ENCODE measurements at regions not wholly inside any gene's neighbourhood (a gene's known extent, or its start where the extent isn't known, plus 50 kb on each side); places are given as distances from the start of the nearest gene placed in this dataset.
"Not testable (repeated sequence)": the region's sequence is repeated elsewhere in the genome, so short reads cannot be mapped to it uniquely, and the experiment has no call there.

DNA sequence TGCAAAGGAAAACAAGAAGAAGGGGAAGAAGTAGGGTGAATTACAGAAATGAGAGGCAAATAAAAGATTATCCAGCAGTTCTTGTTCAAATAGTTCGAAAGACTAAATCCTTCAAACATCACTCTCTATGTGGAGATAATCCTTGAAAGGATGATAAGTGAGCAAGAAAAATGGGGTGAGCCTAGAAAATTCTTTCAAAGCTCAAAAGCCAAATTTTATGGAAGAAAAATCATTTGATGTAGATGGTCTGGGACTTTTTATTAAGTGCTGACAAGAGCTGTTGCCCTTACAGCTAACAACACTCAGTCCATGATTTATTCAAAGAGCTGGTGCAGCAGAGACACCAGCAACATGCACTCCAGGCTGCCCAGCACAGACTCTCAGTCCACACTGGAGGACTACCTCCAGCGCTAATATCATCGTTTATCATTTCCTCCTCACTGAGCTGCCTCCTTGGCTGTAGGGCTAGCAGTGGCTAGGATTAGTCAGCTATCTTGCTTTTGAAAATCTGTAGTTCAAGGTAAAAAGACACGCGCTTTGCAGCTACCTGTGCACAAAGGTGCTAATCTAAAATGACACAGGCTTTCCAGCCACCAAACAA is 264.8 kb upstream of the KIF2A start:
- DNase-seq (ENCODE audit: low read depth): no peak

DNA sequence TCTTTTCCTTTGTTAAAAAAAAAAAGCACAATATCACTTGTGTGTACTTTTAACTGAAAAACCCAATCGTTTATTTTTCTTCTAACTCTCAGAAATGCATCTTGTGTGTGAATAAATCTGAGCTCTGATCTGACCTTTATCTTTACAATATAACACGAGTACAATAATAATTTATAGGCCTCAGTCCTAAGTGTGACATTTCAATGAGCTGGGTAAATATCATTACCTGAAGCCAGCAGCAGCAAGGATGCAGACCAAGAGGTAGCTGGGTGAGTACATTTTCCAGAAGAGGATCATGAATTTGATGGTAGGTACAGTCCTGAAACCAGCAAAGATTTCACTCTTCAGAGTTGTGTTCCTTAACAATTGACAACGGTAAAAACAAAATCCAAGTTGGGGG is 264.0 kb upstream of the KIF2A start:
- DNase-seq (ENCODE audit: low read depth): no peak

DNA sequence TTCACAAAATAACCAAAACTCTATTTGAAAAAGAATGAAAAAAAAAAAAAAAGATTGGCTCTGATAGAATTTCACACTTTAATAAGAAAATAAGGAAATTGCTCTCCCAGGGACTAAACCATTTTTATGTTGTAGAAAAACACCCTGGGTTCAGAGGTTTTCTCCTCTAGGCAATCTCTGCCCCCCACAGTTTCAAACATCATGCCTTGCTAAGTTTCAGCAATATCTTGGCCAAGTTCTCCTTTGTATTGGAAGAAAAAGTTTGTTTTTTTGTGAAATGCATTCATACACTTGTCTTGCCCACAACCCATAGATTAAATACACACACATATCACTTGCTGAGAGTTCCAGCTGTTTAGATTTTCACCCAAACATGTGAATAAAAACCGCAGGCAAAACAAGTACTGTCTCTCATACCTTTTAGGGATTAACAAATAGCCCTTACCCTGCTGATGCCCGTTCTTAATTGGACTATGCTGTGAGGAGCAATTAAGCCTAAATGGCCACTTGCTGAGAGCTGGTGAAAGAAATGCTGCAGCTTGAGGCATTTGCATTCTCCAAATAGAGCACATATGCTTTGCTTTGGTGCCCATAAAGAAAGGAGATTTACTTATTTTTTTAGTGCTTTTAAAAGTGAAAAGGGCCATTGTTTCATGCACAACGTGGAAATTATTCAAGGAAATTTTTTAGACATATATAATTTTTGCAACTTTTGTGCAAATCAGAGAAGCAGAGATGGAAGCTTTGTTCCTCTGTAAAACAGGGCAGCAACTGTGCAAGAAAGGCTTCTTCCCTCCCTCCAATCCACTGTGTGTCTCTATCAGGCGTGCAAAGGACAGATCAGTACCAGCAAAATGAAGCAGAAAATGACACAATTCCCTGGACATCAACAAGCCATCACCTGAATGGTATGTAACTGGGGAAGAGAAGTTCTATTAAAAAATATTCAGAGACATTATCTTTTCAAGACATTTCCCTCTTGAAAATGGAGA is 262.4 kb upstream of the KIF2A start:
- no peak for DNase-seq (ENCODE audit: low read depth)

DNA sequence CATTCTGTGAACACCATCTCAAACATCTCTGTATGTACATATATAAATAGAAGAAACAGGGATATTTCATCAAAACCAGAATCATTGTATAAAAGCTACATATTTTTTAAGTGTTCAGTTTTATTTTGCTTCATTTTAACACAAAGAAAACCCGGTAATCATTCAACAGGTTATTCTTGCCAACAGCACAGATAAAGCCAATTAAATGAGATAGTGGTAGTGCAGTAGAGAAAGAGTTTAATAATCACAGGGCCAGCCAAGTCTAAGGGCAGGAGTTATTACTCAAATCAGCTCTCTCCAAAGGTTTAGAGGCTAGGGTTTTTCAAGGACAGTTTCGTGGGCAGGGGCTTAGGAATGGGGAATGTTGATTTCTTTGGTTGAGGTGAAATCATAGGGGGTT is 261.0 kb upstream of the KIF2A start:
- no peak for DNase-seq (ENCODE audit: low read depth)

DNA sequence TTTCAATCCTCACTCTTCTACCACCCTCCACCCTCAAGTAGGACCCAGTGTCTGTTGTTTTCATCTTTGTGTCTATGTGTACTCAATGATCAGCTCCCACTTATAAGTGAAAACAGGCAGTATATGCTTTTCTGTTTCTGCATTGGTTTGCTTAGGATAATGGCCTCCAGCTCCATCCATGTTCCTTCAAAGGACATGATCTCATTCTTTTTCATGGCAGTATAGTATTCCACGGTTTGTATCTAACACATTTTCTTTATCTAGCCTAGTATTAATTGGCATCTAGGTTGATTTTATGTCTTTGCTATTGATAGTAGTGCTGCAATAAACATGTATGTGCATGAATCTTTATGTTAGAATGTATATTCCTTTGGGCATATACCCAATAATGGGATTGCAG is 259.8 kb upstream of the KIF2A start:
- DNase-seq (ENCODE audit: low read depth): no peak

DNA sequence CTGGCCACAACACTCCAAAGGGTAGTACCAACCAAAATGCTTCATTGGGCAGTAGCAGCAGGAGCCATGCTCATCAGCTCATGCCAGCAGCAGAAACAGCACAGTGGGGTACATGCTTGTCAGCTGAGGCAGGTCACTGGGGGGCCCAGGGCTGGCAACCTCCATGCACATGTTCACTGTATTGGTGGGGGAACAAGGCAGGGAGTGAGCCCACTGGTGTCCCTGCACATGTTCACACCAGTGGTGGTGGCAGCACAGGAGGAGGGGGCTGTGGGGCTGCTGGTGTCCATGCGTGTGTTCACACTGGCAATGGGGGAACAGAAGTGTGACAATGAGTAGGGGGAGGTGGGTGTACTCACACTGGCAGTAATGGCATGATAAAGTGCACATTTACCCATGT is 254.3 kb upstream of the KIF2A start:
- no peak for DNase-seq (ENCODE audit: low read depth)

DNA sequence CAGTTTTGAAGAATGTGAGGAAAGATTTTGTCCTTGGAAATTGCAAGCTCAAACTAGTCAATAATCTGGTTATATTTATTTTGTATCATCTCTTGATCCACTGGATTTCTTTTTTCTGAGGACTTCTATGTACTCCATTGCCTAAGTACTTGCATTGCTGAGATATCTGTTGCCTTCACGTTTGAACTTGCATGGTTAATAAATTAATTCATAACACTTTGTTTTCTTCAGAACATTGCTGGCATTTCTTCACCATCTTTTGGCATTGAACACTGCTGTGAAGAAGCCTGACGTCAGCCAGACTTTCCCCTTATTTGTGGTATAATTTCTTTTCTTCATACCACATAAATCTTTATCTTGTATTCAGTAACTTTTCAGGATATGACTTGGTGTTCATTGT is 246.0 kb upstream of the KIF2A start:
- no peak for DNase-seq (ENCODE audit: low read depth)

DNA sequence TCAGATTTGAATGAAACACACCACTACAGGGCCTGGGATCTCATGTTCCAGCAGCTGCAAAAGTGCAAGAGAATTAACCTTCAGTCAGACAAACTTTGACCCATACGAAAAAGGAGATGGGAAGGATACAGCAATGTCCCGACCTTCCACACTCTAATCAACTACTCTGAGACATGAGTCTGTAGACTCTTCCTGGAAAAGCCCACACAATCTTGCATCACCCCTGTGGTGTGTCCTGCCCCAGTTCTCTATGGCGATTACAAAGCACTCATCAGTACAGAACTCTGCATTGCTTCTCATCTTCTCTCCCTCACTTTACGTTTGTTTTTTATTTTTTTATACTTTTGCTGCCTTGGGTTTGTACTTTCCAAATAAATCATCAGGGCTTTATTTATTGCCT is 241.0 kb upstream of the KIF2A start:
- DNase-seq (ENCODE audit: low read depth): no peak

DNA sequence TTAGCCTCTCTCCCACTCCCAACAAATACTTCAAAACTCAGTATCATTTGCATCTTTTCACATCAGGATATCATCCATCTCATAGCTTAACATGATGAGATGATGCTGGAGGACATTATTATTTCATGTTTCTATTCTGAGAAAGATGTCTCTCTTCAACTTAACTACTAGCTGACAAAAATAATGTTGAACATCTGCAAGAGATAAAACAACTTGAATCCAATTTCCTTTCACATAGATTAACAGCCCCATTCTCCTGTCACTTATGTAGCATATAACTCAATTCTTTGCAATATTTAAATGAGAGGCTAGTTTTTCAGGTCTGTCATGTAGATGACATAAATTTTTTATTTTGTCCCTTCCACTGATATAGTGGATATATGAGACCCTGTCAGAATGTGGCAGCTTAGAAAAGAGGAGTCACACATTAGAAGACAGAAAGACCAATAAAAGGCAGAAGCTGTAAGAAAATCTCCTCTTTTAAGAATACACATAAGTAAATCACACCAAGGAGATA is 239.2 kb upstream of the KIF2A start:
- no peak for DNase-seq (ENCODE audit: low read depth)

DNA sequence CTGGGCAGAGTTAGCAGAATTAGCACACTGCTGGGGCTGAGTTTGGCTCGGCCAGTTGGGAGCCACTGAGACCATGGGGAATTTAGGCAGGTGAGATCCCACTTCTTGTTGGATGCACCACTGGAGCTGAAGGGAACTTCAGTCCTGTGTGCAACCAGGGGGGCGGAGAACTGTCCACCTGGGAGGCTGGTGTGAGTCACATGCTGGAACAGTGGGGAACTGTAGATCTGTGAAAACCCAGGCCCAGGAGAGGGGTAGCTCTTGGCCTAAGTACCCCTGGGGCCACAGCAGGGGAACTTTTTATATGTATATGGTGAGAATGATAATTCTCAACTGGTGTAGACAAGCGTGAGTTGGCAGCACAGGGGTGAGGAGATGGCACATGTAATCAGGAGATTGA is 237.5 kb upstream of the KIF2A start:
- no peak for DNase-seq (ENCODE audit: low read depth)

DNA sequence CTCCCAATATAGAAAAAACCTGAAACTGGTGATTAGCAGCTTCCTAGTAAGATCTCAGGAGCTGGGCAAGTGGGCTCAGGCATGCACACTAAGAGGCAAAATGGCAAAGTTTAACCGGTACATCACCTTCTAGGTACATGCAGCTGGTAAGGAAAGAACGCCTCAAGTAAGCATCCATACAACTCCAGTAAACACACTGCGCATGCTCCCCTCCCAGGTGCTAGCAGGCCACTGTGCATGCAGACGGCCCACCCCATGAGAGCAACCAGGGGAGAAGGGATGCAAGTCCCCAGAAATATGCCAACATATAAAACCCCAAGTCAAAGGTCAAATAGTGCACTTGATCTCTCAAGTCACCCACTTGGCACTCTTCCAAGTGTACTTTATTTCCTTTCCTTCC is 228.6 kb upstream of the KIF2A start:
- DNase-seq (ENCODE audit: low read depth): no peak

DNA sequence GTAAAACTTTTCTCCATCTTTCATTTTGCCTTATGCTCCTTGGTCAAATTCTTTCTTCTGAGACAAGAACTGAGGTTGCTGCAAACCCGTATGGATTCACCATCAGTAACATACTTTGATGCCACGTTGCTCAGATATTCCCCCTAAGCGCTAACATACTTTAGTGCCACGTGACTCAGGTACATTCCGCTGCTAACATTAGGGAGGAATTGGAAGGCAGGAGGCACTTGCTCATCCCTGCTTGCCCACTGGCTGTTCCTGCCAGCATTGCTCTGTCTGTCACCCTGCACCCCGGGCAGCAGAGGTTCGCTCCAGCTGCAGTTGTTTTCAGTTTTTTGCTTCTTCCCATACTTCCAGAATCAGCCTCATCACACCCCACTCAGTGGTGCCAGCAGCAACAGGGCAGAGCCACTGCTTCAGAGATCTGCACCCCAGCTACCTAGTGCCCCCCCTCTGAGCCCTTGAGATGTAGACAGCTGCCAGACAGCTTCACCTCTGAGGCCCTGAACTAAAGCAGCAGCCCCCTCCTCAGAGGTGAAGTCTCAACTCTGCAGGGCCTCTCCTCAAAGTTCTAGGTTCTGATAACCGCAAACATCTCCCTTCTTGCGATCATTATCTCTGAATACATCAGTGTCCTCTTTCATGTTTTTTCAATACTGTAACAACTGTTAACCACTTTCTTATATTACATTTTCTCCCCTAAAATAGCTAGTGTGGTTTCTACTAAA is 228.0 kb upstream of the KIF2A start:
- DNase-seq (ENCODE audit: low read depth): no peak

DNA sequence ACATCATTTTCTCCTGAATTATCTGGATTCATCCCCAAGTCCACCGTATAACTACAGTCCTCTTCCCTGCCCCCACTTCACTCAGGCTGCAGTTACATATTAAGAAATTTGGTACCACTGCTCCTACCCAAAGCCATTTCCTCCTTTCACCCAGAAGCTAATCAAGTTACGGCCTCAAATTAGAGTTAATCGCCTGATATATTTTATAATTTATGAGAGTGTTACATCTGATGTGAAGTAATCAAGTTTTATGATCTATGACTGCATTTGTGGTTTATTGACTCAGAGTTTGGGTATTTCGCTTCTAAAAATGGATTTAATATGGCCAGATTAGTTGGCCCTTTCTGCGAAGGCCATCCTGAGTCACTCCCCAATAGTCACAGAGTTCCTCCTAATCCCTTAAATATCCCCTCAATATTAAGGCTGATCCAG is 223.6 kb upstream of the KIF2A start:
- peak; percentile 72 for DNase-seq (ENCODE audit: low read depth)

DNA sequence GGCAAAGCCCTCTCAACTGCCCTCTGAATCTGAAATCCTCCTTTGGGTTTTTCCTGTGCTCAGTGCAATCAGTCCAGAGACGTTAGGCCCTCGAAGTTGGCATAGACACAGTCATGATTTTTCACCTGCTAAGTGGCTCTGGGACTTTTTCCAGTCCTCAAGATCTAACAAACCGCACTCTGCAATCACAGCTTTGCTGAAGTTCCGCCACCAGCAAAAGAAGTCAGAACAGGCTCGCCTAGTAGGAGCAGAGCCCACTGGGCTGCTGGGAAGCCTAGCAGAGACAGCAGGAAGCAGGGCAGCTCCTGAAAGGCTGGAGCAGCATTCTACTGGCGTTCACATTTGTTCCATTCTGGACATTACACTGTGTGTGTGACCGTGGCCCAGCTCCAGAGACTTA is 222.8 kb upstream of the KIF2A start:
- no peak for DNase-seq (ENCODE audit: low read depth)

DNA sequence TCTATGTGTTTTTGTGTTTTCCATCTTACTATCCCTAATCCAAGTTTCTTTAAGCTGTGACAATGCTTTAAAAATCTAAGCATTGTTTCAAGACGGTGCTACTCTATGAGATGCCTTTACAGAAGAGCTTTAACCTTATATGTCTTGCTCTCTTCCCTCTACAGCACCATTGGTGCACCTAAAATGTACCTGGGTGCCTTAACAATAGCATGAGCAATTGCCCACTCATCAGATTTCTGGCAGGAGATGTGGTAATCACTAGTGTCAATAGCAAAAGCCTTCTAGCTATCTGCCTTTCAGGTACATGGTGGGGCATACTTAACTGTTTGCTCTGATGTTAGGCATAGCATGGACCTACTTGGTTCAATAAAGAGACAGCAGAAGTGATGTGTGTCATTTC is 222.3 kb upstream of the KIF2A start:
- no peak for DNase-seq (ENCODE audit: low read depth)

DNA sequence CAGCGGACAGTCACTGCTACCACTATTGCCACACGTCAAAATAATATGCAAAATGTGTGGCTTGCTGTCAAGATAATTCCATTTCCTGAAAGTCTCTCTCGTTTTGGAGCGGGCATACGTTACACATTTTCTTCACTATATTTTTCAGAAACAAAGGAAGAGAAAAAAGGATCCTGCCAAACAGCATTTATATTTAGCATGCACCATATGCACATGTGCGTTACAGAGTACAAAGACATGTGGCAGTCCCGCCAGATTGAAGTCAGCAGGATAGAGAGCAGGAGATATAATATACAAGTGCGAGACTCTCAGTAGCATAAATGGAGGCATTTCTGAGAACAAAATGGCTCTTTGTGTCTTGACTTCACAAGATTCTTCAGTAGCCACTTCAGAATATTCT is 221.6 kb upstream of the KIF2A start:
- DNase-seq (ENCODE audit: low read depth): no peak

DNA sequence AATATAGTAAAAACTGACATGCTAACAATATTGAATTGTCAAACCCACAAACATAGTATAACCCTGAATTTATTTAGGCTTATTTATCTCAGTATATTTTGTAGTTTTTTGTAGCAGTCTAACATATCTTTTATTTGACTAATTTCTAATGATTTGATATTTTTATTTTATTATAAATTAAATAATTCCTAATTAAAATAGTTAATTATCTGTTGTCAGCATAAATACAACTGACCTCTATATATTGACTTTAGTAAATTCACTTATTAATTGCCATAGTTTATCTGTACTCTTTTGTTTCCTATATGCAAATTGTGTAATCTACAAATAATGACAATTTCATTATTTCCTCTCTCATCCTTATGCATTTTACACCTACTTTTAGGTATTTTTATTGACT is 215.1 kb upstream of the KIF2A start:
- no peak for DNase-seq (ENCODE audit: low read depth)

DNA sequence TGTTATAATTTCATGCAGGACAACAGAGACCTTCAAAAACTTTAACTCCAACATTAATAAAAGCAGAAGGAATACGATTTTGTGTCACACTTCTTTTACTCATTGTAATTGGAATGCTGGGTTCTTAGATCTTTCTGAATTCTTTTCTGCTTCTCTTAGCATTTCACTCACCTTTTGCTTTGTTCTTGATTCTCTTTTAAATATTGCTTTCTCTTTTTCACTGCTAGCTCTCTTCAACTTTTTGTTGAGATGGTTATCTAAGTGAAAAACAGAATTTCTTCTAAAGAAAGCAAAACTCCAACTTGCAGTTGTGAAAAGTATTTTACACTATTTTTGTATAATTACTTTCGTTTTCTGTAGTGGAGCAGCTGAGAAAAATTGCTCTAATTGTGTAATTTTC is 212.6 kb upstream of the KIF2A start:
- no peak for DNase-seq (ENCODE audit: low read depth)

DNA sequence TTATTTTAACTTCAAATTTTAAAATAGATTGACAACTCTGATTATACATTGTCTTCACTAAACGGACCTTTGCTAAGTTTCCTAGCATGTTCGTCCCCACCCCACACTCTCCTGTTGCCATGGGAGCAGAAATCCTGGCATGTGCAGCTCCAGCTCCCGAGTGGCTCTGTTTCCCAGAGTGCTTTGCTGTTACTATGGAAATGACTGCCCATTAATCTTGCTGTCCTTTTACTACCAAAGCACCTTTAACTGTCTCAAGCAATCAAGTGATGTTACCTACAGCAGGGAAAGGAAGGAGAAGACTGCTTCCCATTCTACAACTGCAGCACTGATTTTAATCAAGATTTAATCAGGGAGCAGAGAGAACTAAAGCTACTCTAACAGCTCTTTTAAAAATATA is 212.0 kb upstream of the KIF2A start:
- peak; percentile 43 for DNase-seq (ENCODE audit: low read depth)

DNA sequence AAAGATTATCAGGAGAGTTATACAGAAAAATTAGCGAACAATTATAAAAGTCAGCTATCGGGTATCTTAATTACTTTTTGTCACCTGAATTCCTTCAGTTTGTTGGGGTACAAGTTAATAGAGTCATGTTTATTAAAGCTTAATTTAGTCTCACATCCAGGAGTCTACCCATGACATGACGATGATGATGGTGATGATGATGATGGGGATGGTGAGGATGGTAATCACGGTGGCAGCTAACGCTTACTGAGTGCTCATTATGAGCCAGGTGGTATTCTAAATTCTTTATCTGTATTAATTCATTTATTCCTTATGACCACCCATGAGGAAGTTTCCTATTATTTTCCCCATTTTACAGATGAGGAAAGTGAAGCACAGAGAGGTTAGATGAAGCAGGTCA is 208.6 kb upstream of the KIF2A start:
- no peak for DNase-seq (ENCODE audit: low read depth)

DNA sequence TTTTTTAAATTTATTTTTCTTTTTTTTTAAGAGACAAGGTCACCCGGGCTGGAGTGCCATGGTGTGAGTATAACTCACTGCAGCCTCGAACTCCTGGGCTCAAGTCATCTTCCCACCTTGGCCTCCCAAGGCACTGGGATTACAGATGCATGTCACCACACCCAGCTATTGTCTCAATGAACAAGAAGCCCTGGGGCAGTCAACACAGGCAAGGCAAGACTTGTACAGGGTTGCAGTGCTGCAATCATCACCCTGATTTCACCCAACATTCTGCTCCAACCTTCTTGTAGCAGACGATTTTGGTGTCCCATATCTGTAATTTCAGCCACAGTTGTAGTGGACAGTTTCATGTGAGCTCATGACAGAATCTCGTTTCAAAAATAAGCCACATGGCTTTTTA is 205.8 kb upstream of the KIF2A start:
- DNase-seq (ENCODE audit: low read depth): no peak

DNA sequence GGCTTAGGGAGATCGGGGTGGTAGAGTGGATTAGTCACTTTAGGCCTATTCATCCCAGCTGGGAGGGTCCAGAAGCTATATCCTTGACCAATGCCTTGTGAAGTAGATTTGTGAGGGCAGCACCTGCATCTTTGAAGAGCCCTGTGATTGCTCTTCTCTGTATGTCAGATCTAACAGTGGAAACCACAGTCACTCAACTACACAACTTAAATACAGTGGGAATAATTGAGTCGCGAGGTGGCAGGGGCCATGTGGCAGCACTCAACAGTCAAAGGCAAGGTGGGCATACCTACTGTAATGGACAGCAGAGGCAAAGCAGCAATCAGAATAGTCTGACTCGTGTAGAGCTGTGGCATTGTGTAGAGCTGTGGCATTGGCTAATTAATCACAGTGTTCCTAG is 202.1 kb upstream of the KIF2A start:
- DNase-seq (ENCODE audit: low read depth): not testable (repeated sequence)

DNA sequence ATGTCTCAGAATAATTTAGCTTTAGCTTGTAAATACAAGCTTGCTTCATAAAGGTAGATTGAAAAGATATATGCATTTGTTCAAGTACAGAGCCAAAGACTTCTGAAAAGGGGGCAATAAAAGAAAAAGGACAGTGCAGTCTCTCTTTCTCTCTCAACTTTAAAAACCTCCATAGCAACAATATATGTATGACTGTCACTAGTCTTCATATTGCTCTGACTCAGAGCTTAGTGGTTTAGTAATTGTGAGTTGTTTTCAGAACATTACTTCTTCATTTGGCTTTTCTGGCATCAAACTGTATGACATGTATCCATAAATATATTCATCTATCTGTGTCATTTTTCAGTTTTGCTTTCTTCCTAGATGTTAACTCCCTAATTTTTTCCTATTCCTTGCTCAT is 194.6 kb upstream of the KIF2A start:
- DNase-seq (ENCODE audit: low read depth): no peak

All from iris pigment epithelial cell (primary cell).